Right hindlimb (tissue), 1 donor: ENCODE measurements at regions not wholly inside any gene's neighbourhood (a gene's known extent, or its start where the extent isn't known, plus 50 kb on each side); places are given as distances from the start of the nearest gene placed in this dataset.
A peak's percentile ranks its signal among the peaks of the same experiment; 100 is the strongest.

Source experiments
- DNase-seq: peaks from one replicate; pipeline ENCODE4 v3.0.0-alpha.2; 2018

DNA sequence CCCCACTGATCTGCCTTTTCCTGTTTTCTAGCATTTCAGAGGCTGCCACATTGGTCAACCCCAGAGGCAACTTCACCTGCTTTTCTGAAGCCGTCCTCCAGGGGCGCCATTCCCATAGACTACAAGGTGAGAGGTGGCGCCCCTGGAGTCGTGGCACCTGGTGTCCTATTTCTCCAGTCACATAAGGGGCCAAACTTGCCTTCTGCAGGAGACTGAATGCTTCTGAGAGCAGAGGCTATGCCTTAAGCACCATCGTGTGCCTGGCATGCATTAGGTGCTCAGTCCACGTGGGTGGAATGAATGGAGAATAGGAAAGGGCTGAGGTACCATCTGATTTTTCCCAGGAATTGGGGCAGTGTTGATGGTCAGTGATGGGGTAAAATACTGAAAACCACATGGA lies 164.8 kb downstream of the HAPSTR1 start:
- no peak for DNase-seq

DNA sequence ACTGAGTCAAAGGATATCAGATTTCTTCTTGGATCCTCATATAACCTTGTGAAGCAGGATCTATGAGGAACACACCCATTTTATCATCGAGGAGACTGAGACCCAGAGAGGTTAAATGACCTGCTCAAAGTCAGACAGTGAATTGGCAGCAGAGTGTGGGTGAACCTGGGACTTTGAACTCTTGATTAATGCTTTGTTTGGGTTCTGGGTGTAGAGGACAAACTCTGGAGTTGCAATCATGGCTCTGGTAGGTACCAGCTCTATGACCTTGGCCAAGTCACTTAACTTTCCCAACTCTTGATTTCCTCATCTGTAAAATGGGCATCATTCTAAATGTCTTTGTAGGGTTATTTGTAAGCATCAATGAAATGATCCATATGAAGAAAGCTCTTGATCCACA lies 166.4 kb downstream of the HAPSTR1 start:
- DNase-seq: no peak

DNA sequence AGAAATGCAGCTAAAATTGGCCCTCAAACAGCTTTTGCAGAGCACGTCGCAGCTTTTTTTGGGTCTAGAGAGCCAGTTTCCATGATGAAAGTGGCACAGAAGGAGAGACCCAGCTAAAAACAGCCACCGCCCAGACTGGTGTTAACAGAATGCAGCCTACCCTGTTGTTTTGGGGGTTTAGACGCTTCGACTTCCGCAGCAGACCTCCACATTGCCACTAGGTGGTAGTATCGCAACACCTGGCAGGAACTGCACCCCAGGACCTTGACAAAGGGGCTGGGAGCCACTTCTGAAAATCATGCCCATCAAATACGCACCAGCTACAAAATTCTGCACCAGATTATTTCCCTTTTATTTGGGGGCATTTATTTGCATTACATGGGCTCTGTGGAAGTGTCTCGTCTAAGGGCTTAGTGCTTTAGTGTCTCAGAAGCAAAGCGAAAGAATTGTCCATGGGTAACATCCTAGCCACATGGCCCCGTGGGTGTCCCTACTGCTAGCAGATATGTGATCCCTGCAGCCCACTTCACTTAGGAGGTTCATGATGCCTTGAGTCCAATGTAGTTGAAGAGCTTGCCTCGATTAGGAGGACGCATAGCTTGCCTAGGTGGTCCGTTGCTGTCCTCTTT lies 167.1 kb downstream of the HAPSTR1 start:
- peak; percentile 33 for DNase-seq

DNA sequence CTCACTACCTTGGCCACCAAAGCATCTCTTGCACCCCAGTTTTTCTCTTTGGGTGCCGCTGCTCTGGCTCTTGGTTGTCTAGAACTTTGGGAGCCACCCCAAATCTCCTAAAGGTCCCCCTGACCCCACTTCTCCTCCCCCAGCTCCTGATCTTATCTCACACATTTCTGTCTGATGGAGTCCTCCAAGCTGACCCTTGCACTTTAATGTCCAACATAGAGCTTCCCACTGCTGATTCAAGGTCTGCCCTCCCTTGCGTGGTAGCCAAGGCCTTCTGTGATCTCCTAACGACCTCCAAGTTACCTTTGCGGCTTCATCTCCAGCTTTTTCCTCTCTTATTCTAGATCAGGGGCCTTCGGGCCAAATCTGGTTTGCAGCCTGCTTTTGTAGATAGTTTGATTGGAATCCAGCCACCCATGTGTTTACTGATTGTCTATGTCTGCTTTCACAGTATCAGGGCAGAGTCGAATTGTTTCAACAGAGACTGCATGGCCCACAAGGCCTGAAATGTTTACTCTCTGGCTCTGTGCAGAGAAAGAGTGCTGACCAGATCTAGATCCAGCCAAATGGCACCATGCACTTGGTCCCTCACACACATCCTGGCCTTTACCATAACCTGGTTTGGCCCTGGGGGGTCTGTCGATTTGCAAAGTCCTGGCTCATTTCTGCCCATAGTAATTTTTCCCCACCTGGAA lies 168.6 kb downstream of the HAPSTR1 start:
- DNase-seq: no peak

DNA sequence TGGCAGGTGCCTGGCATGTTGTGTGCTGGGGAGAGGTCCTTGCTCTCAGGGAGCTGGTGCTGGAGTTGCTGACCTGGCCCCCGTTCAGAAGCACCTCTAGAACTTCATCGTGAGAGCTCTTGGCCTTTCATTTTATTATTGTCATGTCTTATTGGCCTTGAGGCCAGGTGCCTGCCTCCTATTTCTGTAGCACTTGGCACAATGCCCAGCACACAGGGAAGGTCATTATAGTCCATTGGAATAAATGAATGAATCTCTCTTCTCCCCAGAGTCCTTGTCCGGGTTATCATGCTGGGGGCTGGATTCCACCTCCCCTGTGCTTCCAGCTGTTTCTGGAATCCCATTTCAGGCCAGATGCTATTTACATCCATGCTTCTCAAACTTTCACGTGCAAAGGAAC lies 169.2 kb downstream of the HAPSTR1 start:
- DNase-seq: peak; percentile 21

DNA sequence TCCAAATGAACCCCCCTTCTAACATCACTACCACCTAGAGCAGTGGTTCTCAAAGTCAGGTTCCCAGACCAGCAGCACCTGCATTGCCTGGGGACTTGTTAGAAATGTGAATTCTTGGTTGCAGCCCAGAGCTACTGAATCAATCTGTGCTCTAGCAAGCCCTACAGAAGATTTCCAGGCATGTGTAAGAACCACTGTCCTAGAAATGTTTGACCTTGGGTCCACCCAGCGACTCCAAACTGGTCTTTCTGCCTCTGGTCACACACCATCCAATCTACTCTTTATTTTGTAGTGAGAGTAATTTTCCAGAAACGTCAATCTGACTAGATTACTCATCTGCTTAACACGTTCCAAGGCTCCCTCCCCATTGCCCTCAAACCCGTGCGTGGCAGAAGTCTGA lies 169.9 kb downstream of the HAPSTR1 start:
- DNase-seq: no peak

DNA sequence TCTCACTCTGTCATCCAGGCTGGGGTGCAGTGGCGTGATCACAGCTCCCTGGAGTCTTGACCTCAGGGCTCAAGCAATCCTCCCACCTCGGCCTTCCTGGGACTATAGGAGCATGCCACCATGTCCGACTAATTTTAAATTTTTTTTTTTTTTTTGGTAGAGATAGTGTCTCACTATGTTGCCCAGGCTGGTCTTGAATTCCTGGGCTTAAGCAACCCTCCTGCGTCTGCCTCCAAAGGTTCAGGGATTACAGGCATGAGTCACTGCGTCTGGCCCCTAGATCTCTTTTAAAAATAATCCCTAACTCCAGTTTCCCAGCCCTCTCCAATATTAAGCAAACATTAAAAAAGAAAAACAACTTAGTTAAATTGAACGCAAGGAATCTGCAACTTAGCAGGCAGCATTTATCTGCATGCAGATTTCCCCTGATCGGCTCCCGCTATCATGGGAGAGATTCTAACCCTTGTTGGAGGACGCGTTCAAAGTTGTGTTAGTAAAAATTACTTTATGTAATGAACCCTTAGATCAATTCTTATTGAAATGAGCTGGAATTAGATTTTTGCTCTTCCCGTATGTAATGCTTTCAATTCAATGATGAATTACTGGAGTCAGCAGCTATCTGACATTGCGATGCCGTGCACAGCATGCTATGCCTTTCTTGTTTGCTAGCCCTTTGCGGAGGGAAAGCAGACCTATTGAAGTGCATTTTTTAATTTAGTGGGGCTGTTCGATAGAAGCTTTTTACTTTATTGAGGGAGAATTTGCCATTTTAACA lies 171.7 kb downstream of the HAPSTR1 start:
- no peak for DNase-seq

DNA sequence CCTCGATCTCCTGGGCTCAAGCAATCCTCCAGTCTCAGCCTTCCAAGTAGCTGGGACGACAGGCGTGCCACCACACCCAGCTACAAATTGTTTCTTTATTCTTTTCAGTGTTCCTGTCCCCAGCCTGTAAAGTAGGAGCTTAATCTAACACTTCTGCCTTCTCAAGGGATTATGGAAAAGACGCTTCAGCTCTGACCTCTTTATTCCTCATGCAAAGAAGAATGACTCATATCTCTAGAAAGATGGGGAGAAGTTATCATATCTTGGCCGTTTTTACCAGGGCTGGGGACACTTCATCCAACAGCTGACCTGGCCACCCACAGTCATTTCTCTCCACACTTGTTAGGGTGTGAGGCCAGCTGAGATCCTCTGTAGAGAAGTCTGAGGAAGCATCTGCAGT lies 172.6 kb downstream of the HAPSTR1 start:
- no peak for DNase-seq

DNA sequence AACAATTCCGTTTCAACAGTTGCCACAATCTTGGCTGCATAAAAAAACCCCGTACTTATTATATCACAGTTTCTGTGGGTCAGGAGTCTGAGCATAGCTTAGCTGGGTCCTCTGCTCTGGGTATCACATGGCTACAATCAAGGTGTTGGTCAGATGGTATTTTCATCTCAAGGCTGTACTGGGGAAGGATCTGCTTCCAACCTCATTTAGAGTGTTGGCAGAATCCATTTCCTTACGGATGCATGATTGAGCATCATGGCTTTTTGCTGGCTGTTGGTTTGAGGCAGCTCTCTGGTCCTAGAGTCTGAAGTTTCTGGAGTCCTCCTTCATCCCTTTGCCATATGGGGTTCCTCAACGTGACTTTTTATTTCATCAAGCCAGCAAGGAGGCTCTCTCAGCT lies 177.0 kb downstream of the HAPSTR1 start:
- no peak for DNase-seq

DNA sequence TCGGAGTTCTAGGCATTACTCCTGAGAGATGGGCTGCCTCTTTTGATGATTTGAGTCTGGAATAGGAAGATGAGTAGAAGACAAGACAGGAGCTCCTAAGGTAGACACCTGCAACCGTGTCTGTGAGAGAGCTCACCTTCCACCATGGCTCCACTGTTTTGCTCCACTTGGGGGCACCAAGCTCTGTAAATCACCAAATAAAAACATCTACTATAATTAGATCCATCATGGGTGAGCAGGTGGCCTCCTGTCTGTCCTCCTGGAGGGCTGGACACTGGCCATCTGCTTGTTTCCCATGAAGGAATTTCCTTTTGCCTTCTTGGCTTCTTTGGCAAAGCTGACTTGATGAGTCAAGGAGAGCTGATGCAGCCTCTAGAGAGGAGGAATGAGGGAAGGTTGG lies 179.0 kb downstream of the HAPSTR1 start:
- no peak for DNase-seq

DNA sequence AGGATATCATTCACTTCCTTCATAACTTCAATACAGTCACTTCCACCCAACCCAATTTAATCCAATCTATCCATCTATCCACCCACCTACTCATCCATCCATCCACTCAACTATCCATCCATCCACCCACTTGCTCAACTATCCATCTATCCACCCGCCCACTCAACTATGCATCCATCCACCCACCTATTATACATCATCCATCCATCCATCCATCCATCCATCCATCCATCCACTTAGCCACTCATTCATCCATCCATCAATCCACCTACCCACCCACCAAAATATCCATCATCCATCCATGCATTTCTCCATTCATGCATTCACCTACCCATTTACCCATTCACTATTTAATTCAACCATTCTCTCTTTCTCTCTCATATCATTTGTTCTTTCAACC lies 179.5 kb downstream of the HAPSTR1 start:
- no peak for DNase-seq

DNA sequence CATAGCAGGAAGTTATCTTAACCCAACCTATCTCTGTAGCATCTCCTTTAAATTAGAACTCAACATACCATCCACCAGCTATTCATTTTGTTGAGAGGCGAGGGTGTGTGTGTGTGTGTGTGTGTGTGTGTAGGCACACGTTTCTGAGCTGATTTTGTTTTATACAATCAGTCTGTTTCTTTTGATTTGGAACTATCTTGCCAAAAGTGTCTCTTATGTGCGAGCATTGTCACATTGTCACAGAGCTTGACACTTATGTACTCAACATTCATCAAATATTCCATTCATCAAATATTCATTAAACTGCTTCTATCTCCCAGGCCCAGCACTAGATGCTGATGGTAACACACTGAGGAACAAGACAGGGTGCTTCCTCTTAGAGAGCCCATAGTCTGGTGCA lies 180.4 kb downstream of the HAPSTR1 start:
- no peak for DNase-seq

DNA sequence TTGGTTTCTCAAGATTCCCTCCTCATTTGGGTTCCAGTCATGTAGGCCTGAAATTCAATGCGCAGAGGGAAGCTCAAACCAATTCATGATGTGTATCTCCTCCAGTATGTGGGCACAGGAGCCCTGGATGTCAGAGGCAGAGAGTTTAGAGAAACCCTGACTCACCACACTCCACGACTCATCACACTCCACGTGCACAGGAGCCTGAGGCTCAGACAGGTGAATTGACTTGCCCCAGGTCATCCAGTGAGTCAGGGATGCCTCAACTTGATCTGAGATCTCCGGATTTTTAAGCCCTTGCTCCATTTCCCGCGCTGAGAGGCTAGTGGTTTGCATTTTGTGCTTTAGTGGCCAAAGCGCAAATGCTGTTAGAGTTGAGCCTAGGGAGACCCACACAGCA lies 183.9 kb downstream of the HAPSTR1 start:
- no peak for DNase-seq

DNA sequence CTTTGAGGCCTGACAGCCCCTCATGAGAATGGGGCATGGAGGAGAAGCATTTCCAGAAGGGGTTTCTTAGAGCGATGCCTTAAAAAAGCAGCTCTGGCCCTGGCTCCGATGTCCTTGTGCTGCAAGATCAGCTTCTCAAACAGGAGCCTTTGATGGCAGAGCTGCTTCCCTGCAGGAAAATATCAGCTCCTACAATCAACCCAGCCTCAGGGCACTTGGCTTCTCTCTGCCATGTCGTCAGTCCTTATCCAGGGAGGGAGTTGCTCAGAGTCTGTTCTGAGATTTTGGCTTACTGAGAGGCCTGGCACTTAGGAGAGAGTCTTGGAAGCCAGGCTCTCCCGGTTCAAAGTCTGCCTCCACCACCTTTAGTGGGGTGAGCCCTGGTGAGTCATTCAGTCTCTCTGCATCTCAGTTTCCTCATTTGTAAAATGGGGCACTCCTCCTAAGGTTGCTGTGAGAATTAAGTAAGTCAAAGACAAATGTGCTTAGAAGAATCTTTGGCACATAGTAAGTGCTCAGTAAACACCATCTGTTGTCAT lies 184.4 kb downstream of the HAPSTR1 start:
- DNase-seq: no peak

DNA sequence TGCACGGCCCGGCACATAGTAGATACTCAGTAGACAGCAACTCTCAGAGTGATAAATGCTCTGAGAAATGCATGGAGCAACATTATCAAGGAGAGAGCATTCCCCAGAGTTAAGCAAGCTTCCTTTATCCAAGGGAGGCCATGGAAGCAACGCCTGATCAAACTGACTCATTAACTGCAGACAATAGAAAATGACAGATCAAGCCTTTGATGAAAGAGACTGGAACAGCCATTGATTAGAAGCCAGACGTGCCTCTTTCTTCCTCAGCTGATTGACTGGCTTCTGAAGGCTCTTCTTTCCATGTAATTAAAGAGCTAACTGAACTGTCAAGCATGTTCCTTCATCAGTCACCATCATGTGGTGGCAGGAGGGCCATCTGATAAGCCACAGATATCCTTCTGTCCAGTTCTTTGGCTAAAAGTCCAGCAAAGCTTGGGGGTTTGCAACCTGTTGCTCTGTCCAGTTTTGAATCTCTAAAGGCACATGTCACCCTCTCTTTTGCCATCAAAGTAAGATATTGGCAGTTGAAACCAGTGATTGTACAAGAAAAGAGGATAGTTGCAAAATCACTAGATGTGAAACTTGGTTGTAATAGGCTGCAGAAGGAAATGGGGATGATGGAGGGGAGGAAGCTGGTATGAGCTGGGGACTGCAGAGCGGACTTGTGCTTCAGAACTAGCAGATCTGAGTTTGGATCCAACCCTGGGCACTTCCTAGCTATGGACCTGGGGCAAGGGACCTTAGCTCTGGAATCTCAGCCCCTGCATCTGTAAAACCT lies 188.0 kb downstream of the HAPSTR1 start:
- no peak for DNase-seq

DNA sequence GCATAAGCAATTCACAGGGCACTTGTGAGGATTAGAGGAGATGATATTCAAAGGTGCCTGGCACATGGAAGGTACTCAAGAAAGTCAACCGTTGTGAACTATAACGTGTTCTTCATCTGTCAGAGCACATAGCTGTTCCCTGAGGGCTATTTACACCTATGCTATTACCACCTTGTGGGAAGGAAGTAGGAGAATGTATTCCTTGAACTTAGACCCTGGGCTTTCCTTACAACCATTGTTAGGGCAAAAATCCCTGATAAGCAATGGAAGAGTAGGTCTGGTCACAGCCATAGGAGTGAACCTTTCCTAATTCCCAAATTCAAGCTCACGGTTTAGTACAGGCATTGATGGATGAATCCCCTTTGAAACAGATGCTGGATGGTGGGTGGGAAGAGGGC lies 188.6 kb downstream of the HAPSTR1 start:
- DNase-seq: no peak

DNA sequence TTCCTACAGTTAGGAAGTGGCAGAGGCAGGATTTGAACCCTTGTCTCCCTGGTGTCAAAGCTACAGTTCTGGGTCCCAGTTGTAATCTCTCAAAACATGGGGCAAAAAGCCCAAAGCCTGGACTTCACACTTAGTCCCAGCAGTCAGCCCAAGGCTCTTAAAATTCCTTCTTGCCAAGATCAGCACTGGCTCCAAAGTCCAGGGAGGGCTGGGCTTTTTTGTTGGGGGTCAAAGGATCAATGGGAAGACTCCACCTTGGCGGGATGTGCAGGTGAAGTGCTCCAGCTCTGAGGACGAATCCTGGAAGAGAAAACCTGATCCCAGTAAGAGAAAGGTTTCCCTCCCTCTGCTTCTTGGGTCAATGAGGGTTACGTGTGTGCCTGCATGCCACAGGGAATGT lies 195.5 kb downstream of the HAPSTR1 start:
- no peak for DNase-seq

DNA sequence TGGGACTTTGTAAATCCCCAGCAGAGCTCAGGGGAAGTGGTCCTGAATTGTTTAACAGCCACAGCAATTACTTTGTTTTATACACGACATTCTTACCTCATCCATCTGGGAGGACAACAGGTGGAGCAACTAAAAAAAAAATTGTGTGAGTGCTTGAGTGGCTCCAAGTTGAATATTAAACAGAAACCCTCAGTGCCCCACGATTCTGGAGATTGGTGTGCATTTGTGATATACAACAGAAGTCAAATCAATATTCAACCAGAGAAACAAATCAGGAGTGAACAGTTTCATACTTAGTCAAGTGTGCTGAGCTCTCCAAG lies 204.8 kb downstream of the HAPSTR1 start:
- DNase-seq: no peak

DNA sequence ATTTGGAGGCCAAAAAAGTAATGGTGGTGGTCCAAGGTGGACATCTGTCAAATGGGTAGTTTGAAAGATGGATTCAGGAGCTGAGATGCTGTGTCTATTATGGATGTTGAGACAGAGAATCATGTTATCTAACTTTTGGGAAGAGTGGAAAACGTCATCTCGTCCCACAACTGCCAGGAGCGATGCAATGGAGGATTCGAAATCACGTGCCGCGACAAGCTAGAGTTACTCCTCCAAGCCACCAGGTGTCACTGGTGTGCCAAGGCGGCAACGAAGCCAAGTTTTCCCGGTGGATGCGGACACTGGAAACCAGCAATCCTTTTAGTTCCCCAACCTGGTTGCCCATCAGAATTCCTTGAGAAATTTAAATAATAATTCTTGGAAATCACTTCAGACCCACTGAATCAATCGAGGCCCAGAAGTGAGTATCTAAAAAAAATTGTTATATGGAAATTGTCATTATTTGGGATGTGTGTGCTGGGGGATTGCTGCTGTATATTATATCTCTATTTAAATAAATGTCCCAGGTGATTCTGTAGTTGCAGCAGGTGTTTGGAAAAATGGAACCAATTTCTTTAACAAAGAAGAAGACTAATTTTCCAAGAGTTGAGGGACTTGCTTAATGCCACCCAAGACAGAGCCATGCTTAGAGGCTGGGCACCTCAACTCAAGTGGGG lies 206.1 kb downstream of the HAPSTR1 start:
- peak; percentile 31 for DNase-seq

DNA sequence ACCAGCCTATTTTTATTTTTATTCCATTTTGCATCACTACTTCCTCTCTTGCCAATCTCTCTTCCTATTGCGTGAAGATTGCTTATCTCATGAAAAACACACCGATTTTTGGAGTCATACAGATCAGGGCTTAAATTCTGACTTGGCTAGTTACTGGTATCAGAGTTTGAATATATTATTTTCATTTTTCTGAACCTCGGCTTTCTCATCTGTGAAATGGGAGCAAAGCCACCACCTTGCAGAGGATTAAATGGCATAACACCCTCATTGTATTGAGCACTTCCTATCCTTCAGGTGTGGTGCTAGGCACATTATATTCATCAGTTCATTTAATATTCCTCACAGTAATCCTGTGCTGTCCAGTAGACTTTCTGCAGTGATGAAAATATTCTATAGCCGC lies 208.8 kb downstream of the HAPSTR1 start:
- no peak for DNase-seq

DNA sequence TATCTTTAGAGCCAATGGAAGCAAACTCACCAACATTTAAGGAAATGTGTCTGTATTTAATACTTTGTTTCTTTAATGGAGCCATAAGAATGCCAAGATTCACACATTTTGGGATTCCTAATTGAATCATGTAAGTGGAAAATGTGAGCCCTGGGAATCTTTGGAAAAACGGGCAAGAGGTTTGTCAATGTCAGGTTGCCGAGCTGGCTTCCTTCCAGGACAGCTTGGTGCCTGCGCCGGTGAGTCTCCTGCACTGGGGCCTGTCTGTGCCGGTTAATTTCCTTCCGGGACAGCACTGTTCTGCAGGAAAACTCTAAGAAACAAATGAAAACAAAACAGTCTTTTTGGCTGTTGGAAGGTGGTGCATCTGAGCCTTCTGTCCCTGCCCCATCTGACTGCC lies 210.6 kb downstream of the HAPSTR1 start:
- DNase-seq: no peak

DNA sequence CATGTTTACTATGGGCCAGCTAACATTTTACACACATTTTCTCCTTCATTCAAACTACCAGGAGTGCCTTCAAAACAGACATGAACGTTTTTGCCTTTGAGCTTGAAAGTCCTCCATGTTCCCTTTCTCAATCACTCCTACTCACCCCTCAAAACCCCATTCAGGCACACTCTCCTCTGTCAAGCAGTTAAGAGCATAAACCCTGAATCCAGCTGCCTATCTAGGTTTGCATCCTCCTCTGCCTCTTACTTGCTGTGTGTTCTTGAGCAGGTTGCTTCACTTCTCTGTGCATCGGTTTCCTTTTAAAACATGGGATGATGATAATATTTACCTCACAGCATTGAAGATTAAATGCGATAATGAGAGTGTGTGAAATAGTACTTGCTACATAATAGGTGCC lies 215.3 kb downstream of the HAPSTR1 start:
- DNase-seq: no peak

DNA sequence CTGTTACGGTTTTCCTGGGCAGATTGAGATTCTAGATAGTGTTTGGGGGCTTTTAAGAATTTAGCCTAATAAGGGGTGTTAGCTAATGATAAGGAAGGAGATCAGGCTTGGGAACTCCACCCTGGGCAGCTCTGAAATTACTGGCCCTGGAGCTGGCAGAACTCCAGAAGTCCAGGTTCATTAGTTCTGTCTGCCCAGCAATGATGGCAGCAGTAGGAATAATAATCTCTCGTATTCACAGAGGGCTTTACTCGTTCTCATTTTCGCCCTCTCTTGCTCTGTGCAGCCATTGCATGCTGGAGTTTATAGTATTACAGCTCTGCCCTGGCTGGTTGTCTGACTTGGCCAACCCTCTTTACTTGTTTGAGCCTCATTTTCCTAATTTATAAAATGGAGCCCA lies 216.0 kb downstream of the HAPSTR1 start:
- DNase-seq: no peak
